ENCODE measurements at regions not wholly inside any gene's neighbourhood (a gene's known extent, or its start where the extent isn't known, plus 50 kb on each side); places are given as distances from the start of the nearest gene placed in this dataset.
A peak's percentile ranks its signal among the peaks of the same experiment; 100 is the strongest.

DNA sequence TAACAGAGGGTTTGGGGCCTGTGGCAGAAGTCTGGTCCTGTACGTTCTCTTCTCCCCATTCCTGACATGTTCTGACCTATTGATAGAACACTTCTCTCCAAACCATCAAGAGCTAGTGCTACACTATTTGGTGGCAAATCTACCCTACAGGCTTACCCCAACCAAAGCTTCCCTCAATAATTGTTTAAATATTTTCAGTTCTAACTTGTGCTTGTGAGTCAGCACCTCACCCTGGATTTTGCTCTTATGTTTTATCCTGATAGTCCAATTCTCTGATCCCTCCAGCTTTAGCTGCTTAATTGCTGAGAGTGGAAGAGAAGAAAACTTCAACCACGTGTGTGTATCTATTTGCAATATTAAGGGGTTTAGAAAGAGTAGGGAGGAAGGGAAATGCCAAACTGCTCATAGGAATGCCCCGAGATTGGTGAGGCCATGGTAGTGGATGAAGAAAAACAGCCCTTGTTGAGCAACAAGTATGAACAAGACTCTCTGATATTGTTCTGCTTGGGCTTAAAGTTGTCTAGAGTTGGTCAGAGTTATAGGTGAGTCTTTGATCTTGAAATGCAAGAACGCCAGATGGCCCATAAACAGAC, 67.8 kb upstream of the PARD3B start:
- DNase-seq (ENCODE audit: low read depth), result peak; percentile 75
- TF ChIP-seq, protein P1, sequence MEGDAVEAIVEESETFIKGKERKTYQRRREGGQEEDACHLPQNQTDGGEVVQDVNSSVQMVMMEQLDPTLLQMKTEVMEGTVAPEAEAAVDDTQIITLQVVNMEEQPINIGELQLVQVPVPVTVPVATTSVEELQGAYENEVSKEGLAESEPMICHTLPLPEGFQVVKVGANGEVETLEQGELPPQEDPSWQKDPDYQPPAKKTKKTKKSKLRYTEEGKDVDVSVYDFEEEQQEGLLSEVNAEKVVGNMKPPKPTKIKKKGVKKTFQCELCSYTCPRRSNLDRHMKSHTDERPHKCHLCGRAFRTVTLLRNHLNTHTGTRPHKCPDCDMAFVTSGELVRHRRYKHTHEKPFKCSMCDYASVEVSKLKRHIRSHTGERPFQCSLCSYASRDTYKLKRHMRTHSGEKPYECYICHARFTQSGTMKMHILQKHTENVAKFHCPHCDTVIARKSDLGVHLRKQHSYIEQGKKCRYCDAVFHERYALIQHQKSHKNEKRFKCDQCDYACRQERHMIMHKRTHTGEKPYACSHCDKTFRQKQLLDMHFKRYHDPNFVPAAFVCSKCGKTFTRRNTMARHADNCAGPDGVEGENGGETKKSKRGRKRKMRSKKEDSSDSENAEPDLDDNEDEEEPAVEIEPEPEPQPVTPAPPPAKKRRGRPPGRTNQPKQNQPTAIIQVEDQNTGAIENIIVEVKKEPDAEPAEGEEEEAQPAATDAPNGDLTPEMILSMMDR (conservative IDR thresholded peaks at IDR 0.05; ENCODE audit: low read depth, low read length), result no peak
- H3K4me3 ChIP-seq (ENCODE audit: low read length), result no peak overlapping the region

DNA sequence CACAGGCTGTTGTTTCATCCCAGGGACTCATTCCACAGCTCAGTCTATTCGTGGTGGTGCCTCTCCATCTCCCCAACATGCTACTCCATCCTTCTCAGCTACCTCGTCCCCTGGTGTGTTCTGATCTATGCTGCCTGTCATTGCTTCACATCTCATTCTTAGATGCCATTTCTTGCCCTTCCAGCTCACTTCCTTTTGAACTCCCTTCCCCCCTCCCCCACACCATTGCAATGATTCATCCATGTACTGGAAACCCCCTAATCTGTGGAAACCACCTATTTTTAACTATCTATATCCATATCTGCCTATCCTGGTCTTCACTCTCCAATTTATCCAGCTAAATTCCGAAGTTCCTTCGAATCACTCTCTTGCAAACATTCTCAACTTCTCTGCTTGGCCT, 65.7 kb upstream of the PARD3B start:
- no peak for DNase-seq (ENCODE audit: low read depth)
- TF ChIP-seq, protein P1 (conservative IDR thresholded peaks at IDR 0.05; ENCODE audit: low read depth, low read length), result no peak
- H3K4me3 ChIP-seq (ENCODE audit: low read length), result no peak overlapping the region

DNA sequence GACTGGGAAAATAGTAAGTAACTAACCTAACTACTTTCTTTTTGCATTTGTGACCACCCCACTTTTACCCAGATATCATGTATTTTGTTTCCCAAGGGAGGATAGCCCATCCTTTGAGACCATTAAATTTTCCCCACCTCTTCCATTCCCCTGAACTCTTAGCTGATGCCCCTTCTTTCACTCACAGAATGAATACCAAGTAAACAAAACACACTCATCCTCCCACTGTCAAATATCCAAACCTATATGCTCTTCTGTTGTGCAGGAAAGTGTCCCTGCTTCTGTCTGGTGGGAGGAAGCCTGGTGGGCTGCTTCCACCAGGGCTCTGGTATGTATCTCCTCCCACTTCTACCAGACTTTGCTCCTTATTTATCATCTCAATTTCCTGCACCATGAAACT, 64.6 kb upstream of the PARD3B start:
- no peak for DNase-seq (ENCODE audit: low read depth)
- H3K4me3 ChIP-seq (ENCODE audit: low read length), result no peak overlapping the region
- TF ChIP-seq, protein P1 (conservative IDR thresholded peaks at IDR 0.05; ENCODE audit: low read depth, low read length), result no peak

DNA sequence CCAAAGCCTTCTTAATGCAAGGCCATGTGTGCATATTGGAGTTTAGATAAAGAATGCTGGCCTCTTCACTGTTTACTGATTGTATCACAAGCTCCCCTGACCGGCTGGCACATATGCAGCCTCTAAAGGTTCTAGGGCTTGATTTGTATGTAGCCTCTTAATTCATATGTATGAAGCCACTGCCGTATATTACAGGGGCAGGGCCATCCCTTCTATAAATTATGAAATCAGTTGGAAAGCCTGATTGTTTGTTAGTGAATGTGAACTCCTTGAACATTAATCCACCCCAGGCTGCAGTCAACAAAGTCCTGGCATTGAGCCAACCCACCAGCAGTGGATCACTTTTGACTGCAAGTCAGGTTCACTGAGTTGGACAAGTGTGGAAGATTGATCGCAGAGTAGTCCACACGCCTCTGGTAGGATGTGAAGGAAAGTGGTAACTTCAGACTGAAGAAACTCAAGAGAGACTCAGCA, 61.6 kb upstream of the PARD3B start:
- no peak overlapping the region for H3K4me3 ChIP-seq (ENCODE audit: low read length)
- DNase-seq (ENCODE audit: low read depth), result peak; percentile 47
- TF ChIP-seq, protein P1 (conservative IDR thresholded peaks at IDR 0.05; ENCODE audit: low read depth, low read length), result no peak

DNA sequence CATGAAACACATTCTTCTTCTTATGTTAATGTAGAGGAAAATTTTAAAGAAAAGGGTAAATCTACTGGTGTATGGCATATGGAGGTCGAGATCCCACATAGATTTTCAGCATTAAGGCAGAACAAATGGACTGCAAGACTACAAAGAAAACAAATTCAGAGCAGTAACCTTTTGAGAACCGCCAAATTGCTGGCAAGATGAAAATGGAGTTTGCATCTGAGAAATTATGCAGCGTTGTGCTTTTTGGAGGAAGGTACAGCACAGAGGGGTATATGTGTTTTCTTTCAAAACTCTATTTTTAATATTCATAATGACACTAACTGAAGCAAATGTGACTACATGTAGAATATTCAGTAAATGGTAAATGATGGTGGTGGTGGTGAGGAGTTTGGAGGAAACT, 59.0 kb upstream of the PARD3B start:
- no peak overlapping the region for H3K4me3 ChIP-seq (ENCODE audit: low read length)
- TF ChIP-seq, protein P1 (conservative IDR thresholded peaks at IDR 0.05; ENCODE audit: low read depth, low read length), result no peak
- DNase-seq (ENCODE audit: low read depth), result no peak

DNA sequence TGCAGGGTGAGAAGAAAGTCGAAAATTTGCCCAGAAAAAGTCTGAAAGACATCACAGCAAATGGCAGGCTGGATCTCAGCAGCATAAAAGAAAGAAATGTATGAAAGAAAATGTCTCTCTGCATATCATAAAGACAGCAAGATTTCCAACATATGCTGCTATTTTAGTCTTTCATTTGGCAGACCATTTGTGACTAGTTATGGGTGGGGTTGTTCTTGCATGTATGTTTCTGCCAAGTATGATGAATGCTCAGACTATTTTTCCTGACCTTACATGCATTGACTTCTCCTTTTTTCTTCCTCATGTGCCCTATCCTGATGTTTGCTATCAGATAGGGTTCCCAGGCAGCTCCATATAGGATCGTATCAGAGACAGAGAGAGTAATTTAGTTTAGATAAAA, 58.5 kb upstream of the PARD3B start:
- no peak for DNase-seq (ENCODE audit: low read depth)
- no peak overlapping the region for H3K4me3 ChIP-seq (ENCODE audit: low read length)
- TF ChIP-seq, protein P1 (conservative IDR thresholded peaks at IDR 0.05; ENCODE audit: low read depth, low read length), result no peak

DNA sequence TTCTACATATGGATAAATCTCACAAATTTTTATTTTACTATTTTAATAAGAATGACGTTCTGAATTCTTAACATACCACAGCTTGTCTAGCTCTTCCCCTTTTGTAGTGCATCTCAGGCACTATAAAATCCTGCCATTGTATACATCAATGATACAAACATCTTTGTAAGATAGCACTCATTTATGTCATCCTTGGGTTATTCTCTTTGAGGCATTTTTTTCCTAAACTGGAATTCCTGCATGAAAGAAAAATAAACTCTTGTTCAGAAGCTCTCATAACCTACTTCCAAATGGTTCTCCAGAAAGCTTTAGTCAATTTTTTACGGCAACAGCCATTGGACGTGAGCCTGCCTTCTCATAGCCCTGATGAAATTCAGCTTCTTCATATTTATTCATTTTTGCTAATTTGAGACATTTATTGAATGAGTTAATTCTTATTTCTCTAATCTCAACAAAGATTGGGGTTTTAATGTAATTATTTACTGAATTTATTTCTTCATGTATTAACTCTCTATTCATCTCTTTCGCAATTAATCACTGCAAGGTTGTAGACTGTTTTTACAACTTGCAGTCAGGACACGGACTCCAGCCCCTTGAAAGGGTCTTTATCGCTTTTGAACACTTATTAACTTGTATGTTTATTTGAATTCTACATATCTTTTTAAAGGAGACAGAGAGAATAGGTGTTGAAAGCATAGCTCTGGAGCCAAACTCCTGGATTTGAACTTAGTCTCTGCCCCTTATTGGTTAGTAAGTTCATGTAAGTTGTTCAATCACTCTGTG, 57.6 kb upstream of the PARD3B start:
- no peak for DNase-seq (ENCODE audit: low read depth)
- no peak overlapping the region for H3K4me3 ChIP-seq (ENCODE audit: low read length)
- TF ChIP-seq, protein P1 (conservative IDR thresholded peaks at IDR 0.05; ENCODE audit: low read depth, low read length), result no peak

Measured in retinal pigment epithelial cell (primary cell).